ENCODE measurements at regions not wholly inside any gene's neighbourhood (a gene's known extent, or its start where the extent isn't known, plus 50 kb on each side); places are given as distances from the start of the nearest gene placed in this dataset.
"Not testable (repeated sequence)": the region's sequence is repeated elsewhere in the genome, so short reads cannot be mapped to it uniquely, and the experiment has no call there.

GRCh38 chr15:39037611-39038010, 473.0 kb upstream of the RASGRP1 start:
- not testable (repeated sequence) for TF ChIP-seq CTCF (IDR thresholded peaks at IDR 0.05 in 4 of 5, conservative IDR thresholded peaks at IDR 0.05 in 1 of 5); POLR2A (IDR thresholded peaks at IDR 0.05)
